ENCODE measurements at regions not wholly inside any gene's neighbourhood (a gene's known extent, or its start where the extent isn't known, plus 50 kb on each side); places are given as distances from the start of the nearest gene placed in this dataset.
A peak's percentile ranks its signal among the peaks of the same experiment; 100 is the strongest.
"Not testable (repeated sequence)": the region's sequence is repeated elsewhere in the genome, so short reads cannot be mapped to it uniquely, and the experiment has no call there.

DNA sequence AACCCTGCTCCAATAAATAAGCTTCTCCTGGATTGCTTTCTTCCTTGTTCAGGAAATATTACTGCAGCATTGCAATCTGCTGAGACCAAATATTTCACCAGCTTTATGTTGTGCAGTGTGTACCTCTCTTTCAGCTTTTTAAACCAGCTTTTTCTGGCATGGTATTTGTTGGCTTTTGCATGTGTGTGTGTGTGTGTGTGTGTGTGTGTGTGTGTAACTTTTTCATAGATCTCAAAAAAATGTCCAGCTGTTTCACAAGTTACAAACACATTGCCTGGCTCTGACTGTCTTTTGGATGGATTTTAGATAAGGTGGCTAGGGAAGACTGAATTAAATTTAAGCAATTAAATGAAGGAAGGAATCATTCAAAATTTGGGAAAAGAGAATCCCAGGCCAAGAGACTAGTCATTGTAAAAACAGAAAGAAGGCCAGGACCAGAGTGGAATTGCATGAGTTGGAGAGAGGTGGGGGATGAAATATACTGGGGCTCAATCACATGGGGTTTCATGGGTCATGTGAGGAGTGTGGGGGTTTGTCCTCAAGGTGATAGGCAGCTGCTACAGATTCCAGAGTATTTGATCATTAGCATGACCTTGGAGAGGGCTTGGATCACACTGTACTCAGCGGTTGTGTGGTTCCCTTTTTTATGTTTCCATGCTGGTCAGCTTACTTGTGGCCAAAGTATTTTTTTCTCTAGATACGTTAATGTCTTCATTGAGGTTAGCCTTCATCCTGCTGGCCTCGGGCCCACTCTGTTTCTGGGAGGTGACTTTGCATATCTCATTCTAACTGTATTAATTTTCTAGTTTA lies 357.7 kb upstream of the BOD1L1 start:
- DNase-seq (ENCODE audit: low spot score) = no peak

DNA sequence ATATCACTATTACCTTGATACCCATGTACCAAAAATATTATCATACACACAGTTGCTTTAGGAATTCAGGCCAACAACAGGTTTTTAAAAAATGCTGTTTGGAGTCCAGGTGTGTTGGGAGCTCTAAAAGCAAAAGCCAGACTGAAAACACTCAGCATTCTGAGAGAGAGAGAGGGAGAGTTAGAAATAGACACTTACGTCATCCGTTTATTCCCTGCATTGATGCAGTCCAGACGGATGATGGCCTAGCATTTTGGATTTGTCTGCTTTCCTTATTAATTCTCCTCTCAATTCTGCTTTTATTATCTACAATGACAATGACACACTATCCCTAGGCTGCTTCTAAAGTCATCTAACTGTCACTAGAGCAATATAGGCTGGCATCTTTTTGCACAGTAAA lies 358.3 kb upstream of the BOD1L1 start:
- no peak for DNase-seq (ENCODE audit: low spot score)

DNA sequence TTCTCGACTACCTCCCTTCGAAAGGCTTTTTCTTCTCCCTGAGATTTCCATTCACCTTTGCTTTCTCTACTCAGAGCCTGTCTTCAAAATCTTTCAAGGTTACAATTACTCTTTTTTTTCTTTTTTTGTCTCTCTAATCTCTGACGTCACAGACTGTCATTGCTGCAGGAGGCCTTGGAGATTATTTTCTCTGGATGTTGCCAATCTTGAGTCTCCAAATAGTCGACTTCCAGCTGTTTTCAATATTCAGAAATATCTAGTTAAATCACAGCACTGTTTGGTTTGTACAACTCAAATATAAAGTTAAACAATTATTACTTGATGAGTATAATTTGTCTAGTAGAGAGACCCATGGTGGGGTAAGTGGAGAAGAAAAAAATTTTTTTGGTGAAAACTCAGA lies 359.0 kb upstream of the BOD1L1 start:
- DNase-seq (ENCODE audit: low spot score) = no peak

DNA sequence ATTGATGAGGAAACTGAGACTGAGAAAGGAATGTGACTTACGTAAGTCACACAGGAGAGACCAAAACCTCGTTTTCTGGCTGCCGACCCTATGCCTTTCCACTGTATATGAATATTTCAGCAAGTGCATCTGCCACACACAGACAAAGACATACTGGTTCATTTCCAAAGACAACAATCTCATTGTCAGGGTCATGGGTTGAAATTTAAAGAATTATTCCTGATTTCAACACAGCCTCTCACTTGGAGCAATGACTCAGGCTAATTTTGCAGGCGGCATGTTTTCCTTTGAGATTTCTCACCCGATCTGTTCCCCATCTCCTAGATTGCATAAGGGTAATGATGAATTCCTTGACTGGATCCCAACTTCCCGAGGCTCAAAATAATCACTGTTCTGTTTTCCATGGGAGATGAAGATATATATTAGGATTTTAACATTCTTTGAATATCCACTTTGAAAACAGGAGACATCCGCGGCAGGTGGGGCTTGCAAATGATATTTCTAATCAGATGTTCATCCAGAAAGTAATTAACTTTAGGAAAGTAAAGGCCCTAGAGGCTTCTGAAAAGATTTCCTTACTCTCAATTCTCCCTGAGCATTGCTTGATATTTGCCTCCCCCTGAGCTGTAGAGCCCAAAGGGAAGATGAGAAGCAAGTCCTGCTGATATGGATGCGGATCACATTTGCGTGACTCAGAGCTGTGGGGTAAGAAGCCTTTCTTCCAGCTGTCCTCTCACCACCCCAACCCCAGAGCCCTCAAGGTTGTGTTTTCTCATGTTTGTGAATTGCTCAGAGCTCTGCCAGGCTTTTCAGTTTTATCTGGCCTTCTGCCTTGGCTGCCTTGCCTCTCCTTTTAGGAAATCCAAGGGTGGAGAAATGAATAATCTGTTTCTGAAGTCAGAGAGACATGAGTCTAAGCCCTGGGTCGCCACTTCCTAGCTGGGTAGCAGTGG lies 361.1 kb upstream of the BOD1L1 start:
- DNase-seq (ENCODE audit: low spot score) = no peak

DNA sequence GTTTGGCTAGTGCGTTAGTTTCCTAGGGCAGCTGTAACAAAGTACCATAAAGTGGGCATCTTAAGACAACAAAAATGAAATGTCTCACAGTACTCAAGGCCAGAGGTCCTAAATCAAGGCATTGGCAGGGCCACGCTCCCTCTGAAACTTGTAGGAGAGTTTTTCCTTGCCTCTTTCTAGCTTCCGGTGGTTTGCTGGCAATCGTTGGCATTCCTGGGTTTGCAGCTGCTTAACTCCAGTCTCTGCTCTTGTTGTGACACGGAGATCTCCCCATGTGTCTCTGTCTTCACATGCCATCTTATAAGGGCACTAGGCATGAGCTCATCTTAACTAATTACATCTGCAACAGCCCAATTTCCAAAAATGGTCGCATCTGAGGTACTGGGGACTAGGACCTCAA lies 362.0 kb upstream of the BOD1L1 start:
- DNase-seq (ENCODE audit: low spot score) = no peak

DNA sequence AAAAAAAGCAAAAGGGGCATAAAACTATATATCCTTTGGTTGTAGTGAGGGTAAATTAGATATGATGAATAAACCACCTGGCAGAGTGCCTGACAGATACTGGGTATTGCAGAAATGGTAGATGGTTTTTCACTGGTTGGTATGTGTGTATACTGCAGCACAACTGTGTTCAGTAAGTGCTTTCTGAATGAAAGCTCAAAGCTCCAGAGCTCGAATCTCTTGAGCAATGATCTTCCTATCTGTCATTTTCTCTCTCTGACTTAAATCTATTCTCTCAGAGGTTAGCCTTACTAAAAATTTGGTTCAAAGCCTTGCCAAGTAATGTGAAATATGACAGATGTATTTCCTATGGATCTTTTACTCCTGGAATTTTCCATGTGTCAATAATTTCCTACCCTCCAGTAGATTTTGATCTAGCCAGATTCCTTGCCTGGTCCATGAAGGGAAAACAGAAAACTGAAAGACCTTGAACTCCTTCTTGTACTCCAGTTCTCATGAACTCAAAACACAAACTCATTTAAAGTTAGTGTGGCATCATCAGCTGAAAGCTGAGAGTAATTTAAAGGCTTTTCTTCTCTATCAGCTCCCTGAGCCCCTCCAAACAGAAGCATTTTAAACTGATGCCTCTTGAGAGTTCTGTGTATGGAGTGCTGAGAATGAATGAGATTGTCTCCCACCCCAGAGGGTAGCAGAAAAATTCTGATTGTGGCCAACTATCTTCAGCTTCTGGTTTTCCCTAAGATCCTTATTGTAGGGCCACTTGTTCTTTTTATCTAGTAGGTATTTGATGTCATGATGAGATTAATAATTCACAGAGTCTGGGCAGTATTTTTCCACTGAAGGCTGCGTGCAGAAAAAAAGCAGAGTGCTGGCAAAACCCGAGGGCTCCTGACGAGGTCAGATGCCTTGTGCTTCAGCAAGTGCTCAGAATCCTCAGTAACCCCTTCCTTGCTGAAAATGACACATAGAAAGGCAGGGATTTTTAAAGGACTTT lies 363.4 kb upstream of the BOD1L1 start:
- peak; percentile 57 for DNase-seq (ENCODE audit: low spot score)

DNA sequence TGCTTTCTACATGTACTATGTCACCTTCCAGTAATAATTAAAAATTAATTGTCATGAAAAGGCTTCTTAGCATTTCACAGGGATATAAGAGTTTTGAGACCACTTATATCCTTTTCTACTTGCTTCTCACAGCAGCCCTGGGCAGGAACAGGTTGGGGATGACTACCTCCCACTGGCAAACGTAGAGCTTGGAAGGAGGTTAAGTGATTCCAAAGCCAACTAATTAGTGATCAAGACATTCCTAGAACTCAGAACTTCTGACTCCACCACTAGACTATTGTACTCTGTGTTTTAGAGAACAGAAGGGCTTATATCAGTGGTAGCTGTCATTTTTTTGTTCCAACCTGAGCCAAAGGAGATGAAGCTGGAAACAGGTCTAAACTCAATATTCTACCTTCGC lies 364.5 kb upstream of the BOD1L1 start:
- DNase-seq (ENCODE audit: low spot score) = no peak

DNA sequence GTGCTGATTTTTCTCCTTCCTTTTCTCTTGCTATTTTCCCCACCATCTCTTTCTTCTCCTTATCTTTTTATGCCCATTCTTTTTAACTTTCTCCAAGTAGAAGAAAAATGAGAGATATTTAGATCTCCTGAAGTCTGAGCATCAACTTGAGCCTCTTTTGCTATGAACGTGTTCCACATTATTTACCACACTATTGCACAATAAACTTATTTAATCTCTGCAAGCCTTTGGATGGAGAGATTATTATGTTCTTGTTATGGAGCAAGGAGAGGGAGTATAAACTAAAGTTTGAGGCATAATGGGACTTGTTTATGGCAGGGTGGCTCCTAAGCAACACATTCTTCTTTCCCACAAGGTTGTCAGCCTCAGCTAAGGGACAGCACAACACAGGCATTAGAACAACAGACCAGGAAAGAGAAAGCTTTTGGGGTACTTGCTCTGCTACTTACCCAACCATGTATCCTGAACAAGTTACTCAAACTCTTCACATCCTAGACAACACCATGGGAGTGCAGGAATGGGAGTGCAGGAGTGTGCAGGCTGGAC lies 365.5 kb upstream of the BOD1L1 start:
- DNase-seq (ENCODE audit: low spot score) = no peak

DNA sequence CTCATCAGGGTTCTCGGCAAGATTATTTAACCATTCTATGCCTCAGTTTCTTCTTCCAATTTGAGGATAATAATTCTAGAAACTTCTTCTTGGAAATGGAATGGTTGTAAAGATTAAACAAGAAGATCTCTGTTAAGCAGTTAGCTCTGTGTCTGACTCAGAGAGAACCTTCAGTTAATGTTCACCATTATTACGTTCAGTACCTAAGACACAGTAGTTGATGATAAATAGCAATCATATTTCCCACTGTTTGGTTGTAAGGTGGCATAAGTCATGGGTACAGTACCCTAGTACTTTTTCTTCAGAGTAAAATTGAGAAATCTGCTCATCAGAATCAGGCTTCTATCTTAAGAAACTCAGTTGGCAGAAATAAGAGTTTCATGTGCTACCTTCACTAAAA lies 366.5 kb upstream of the BOD1L1 start:
- no peak for DNase-seq (ENCODE audit: low spot score)

DNA sequence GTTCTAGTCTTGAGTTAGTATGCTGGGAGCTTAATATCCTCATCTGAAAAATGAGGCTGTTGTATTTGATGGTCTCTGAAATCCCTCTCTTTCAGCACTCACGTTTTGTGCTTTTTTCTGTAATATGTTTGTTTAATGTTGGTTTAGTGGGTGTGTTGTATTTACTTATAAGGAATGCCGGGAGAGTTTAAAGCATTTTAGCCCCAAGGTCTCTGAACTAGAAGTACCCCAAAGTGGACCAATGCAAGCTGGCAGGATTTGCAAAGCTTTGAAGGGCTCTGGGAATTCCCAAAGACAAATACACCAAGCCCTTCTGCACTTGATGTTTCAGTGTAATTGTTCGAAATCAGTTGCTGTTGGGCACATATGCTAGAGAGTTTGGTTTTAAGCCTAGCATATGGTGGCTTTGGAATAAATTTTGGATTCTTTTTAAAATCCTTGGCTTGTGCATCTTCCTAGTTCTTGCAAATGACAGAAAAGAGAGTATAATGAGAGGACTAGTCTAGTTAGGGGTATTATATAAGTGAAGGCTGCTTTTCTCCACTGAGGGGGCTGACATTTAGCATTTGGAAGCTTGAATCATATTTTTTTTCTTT lies 371.4 kb upstream of the BOD1L1 start:
- no peak for DNase-seq (ENCODE audit: low spot score)

DNA sequence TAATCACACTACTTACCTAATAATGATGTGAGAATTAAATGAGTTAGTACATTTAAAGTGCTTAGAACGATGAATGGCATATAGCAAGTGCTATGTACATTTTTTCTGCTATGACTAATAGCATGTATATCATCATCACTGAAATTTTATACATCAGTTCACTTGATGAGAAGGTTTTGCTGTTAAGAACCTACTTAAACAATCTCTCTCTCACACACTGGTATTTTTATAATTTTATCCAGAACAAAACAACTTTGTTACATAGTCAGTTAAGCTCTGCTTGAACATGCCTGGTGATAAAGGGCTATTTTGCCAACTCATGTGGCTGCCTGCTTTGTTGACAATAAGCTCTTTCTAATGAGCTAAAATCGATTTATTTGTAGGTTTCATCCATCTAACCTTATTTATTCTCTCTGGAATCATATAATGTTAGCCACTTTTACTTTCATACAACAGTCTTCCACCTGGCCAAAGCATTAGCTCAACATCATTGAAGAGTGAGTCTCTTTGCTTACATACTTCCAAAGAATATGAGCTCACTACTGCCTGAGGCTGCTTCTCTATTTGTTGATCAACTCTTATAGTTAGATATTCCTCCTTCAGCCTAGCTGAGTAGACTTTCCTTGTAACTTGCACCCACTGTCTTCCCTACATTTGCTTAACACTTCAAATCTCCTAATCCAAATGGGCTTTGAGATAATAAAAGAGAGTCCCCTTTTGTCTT lies 372.7 kb upstream of the BOD1L1 start:
- no peak for DNase-seq (ENCODE audit: low spot score)

DNA sequence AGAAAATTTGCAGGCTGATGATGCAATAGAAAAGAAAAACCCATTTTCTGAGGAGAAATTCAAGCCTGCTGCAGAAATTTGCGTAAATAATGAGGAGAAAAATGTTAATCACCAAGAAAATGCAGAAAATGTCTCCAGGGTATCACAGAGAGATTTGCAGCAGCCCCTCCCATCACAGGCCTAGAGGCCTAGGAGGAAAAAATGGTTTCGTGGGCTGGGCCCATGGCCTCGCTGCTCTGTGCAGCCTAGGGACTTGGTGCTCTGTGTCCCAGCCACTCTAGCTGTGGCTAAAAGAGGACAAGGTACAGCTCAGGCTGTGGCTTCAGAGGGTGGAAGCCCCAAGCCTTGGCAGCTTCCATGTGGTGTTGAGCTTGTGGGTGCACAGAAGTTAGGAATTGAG lies 374.8 kb upstream of the BOD1L1 start:
- DNase-seq (ENCODE audit: low spot score) = not testable (repeated sequence)

DNA sequence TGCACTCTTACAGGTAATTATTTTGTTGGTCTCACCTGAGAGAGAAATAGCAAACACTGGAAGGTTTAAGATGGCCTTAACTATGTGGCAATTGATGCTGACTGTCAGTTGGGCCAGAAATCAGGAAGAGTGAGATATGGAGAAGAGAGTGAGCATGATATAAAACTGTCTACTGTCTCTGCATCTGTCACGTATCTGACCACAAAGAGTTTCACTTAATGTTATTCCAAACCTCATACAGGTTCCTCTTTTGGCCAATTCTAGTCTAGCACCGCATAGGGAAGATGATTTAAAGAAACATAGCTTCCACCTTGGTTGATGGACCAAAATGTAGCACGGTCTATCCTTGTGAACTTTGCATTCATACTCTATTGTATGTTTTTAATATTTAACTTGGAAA lies 381.0 kb upstream of the BOD1L1 start:
- no peak for DNase-seq (ENCODE audit: low spot score)

DNA sequence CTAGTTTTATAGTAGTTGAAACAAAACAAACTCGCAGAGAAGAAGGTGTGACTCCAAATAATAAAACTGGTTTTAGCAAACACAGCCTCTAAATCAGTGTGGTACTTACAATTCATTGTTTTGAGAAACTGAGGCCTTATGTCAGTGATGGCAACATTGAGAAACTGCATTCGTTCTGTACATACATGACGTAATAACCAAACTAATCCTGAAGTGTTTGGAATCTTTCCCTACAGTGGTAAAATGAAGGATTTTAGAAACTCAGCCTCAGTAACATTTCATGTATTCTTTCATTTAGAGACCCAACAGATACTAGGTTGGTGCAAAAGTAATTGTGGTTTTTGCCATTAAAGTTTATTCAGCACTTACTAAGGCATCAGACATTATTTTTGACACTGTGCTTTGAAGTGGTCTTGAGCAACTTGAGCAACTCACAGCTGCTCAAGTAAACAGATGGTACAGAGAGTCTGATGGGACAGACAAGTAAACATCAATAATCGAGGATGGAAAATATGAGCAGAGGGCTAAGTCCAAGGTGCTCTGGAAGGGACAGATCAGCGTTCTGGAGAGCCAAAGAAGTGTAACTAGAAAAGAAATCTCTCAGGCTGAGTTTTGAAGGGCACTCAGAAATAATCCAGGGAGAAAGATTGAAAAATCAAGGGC lies 390.8 kb upstream of the BOD1L1 start:
- DNase-seq (ENCODE audit: low spot score) = no peak

DNA sequence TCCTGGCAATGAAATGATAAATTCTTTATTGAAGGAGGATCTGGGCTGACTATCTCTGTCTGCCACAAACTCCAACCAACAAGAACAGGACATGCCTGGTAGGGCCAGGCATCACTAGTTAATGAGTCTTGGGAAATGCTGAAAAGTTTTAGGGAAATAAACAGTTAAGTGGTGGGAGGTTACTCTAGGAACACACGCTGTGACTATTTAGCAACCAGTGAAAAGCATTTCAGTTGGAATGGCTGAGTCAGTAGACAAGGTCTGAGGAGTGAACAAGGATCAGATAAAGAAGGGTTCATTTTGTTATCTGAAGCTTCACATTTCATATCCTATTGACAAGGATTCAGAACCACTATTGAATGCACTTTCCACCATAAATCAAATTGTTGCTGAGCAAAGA lies 394.9 kb upstream of the BOD1L1 start:
- no peak for DNase-seq (ENCODE audit: low spot score)

DNA sequence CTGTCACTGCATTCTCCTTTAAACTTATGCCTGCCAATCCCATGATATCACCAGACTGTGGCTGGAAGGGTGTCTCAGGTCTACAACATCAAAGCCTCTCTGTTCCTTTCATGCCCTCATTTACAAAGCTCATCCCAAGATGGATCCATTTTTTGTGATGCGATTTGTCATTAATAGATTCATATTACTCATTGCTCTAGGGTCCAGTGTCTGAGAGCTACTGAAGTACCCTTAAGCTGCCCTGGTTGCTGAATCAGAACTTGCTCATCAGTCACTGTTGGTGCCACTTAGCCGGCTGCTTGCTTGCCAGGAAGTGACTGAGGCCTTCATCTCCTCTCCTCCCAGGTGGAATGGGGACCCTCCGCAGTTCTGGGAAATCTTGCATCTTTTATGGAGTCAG lies 395.5 kb upstream of the BOD1L1 start:
- no peak for DNase-seq (ENCODE audit: low spot score)

DNA sequence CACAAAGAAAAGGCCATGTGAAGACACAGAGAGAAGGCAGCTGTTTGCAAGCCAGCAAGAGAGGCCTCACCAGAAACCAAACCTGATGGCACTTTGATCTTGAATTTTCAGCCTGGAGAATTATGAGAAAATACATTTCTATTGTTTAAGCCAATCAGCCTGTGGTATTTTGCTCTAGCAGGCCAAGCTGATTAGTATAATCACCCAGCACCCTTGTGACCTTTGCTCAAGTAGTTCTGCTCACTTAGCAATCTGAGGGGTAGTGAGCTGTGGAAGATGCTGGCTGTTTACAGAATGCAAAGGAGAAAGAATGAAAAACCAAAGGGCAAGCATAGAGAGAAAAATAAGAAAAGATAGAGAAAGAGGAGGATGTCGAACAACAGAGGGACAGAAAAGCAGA lies 396.4 kb upstream of the BOD1L1 start:
- no peak for DNase-seq (ENCODE audit: low spot score)

DNA sequence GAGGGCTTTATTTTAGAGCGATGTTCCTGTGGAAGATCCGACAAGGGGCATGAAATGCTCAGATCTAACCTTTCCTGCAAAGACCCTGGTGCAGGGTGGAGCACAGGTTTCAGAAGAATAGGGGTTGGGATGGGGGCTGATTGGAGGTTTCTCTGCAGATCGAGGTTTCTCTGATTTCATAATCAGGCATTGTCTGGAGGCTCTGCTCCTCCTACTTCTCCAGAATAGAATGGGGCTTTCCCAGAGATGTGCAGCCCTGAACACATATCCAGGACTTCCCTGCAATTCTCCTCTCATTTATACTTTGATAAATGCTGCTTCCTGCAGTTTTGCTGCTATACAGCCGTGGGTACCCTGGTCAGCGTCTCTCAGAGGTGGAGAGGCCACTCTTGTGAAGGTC lies 397.6 kb upstream of the BOD1L1 start:
- no peak for DNase-seq (ENCODE audit: low spot score)

DNA sequence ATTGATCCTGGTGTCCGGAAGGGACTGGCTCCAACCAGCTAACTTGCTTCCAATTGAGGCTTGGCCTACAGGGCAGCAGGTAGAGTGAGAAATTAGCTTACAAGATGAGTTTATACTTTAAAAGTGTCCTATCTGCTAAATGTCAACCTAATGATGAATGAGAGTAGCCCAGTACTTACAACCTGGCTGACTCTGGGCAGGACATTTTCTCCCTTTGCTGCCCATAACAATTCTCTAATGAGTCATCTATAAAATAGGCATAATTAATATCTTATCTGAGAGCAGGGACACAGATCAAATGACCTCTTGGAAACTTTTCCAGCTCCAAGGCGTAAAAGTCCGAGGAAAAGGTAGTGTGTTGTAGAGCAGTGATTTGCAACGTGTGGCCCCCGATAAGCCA lies 398.4 kb upstream of the BOD1L1 start:
- no peak for DNase-seq (ENCODE audit: low spot score)

DNA sequence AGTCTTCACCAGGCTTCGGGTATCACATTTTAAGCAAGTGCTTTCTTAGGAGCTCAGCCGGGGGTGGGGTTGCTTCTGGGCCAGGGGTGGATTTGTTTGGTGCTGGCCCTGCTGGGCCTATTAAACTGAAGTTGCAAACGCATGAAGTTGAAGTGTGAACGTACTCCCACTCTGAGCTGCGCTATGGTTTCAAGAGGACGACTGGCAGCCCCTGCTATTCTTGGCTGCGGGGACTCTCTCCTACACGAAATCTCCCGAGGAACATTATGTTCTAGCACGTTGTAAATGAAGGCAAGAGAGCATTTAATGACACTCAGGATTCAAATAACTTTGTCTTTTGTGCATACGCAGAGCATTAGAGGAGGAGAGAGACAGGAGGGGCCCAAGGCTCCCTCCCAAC lies 401.3 kb upstream of the BOD1L1 start:
- no peak for DNase-seq (ENCODE audit: low spot score)
